GM23338 (cell line): ENCODE measurements at regions not wholly inside any gene's neighbourhood (a gene's known extent, or its start where the extent isn't known, plus 50 kb on each side); places are given as distances from the start of the nearest gene placed in this dataset.

Experiments
- ATAC-seq: fragments of 200-7000 bp; cut with Tn5 transposase; 3 replicates; pipeline ENCODE4 v1.9.1; 2020
- DNase-seq: peaks from one replicate; pipeline ENCODE4 v3.0.0-alpha.2; 2015; ENCODE audit warnings: low spot score
- H2AFZ ChIP-seq: fragments of 200-600 bp; sonication (generic); 2 replicates; pipeline ENCODE4 v1.8.0; 2016; ENCODE audit warnings: antibody characterized with exemption, mild to moderate bottlenecking, moderate library complexity
- H3F3A ChIP-seq: fragments of 200-600 bp; sonication (generic); replicated peaks from 2 replicates; pipeline ENCODE4 v1.8.0; 2017; ENCODE audit warnings: antibody characterized with exemption, mixed run types, low read depth
- H3K27ac ChIP-seq: fragments of 200-600 bp; sonication (generic); 2 replicates; pipeline ENCODE4 v1.6.1; 2016; ENCODE audit warnings: low read depth
- H3K27me3 ChIP-seq: fragments of 200-600 bp; sonication (generic); 2 replicates; pipeline ENCODE4 v1.8.0; 2016; ENCODE audit warnings: mild to moderate bottlenecking, mixed run types, moderate library complexity; ENCODE audit not compliant: insufficient read depth
- H3K36me3 ChIP-seq: fragments of 200-600 bp; sonication (generic); 2 replicates; pipeline ENCODE4 v1.8.0; 2016; ENCODE audit warnings: mild to moderate bottlenecking; ENCODE audit not compliant: insufficient read depth
- H3K4me1 ChIP-seq: fragments of 200-600 bp; sonication (generic); 2 replicates; pipeline ENCODE4 v1.8.0; 2016; ENCODE audit warnings: mild to moderate bottlenecking, moderate library complexity; ENCODE audit not compliant: insufficient read depth
- H3K4me2 ChIP-seq: fragments of 200-600 bp; sonication (generic); 2 replicates; pipeline ENCODE4 v1.7.1; 2017; ENCODE audit warnings: mixed run types
- H3K4me3 ChIP-seq: fragments of 200-600 bp; sonication (generic); 2 replicates; pipeline ENCODE4 v1.6.1; 2016; ENCODE audit warnings: mixed run types
- H3K79me2 ChIP-seq: fragments of 200-600 bp; sonication (generic); replicated peaks from 2 replicates; pipeline ENCODE4 v1.8.0; 2017; ENCODE audit warnings: mild to moderate bottlenecking; ENCODE audit not compliant: insufficient read depth
- H3K9me2 ChIP-seq: fragments of 200-600 bp; sonication (generic); 2 replicates; pipeline ENCODE4 v1.8.0; 2017; ENCODE audit not compliant: insufficient read depth
- H4K20me1 ChIP-seq: fragments of 200-600 bp; sonication (generic); replicated peaks from 2 replicates; pipeline ENCODE4 v1.8.0; 2017; ENCODE audit warnings: mild to moderate bottlenecking; ENCODE audit not compliant: insufficient read depth
- H3K27ac Mint-ChIP-seq: 2 replicates; pipeline ENCODE4 v1.8.0; 2020; ENCODE audit warnings: inconsistent platforms, mild to moderate bottlenecking, moderate library complexity, mixed read lengths
- H3K27me3 Mint-ChIP-seq: 3 replicates; pipeline ENCODE4 v1.8.0; 2022; ENCODE audit warnings: low read depth, mild to moderate bottlenecking, moderate library complexity, mixed read lengths, inconsistent platforms; ENCODE audit not compliant: insufficient read depth, poor library complexity
- H3K36me3 Mint-ChIP-seq: 3 replicates; pipeline ENCODE4 v1.8.0; 2021; ENCODE audit warnings: low read depth, mild to moderate bottlenecking, inconsistent platforms, moderate library complexity, mixed read lengths
- H3K4me1 Mint-ChIP-seq: 3 replicates; pipeline ENCODE4 v1.8.0; 2020; ENCODE audit warnings: mild to moderate bottlenecking, inconsistent platforms, mixed read lengths
- H3K4me3 Mint-ChIP-seq: 3 replicates; pipeline ENCODE4 v1.8.0; 2021; ENCODE audit warnings: moderate library complexity, mild to moderate bottlenecking, inconsistent platforms, mixed read lengths
- H3K9me3 Mint-ChIP-seq: 3 replicates; pipeline ENCODE4 v1.8.0; 2020; ENCODE audit warnings: moderate library complexity, mild to moderate bottlenecking, inconsistent platforms, mixed read lengths
- CREB1 ChIP-seq: fragments of 250-450 bp; sonication (Bioruptor Pico); IDR thresholded peaks from 2 replicates; pipeline ENCODE4 v1.5.0; 2020; ENCODE audit warnings: low read depth, mild to moderate bottlenecking, moderate library complexity
- EZH2 ChIP-seq: fragments of 200-600 bp; sonication (generic); IDR thresholded peaks from one replicate; pipeline ENCODE4 v1.8.0; 2017; ENCODE audit warnings: antibody characterized with exemption, mild to moderate bottlenecking, low read depth; ENCODE audit not compliant: unreplicated experiment
- EZH2phosphoT487 ChIP-seq: fragments of 200-600 bp; sonication (generic); IDR thresholded peaks from one replicate; pipeline ENCODE4 v1.8.1; 2018; ENCODE audit warnings: antibody characterized with exemption; ENCODE audit not compliant: unreplicated experiment
- JUNB ChIP-seq: IDR thresholded peaks from one replicate; pipeline ENCODE4 v1.6.1; 2016; ENCODE audit warnings: antibody characterized with exemption; ENCODE audit not compliant: unreplicated experiment
- NANOG ChIP-seq: IDR thresholded peaks from 2 replicates; pipeline ENCODE4 v1.6.1; 2016; ENCODE audit warnings: antibody characterized with exemption, borderline replicate concordance
- POLR2AphosphoS5 ChIP-seq: IDR thresholded peaks from 2 replicates; pipeline ENCODE4 v1.6.1; 2016; ENCODE audit warnings: antibody characterized with exemption, low read depth
- STAT1 ChIP-seq: IDR thresholded peaks from one replicate; pipeline ENCODE4 v1.6.1; 2016; ENCODE audit warnings: antibody characterized with exemption; ENCODE audit not compliant: unreplicated experiment
- ZNF114 ChIP-seq: fragments of 250-450 bp; sonication (Bioruptor Pico); IDR thresholded peaks from 2 replicates; pipeline ENCODE4 v1.5.0; 2020; ENCODE audit warnings: mild to moderate bottlenecking, moderate library complexity
- ZNF331 ChIP-seq: fragments of 250-450 bp; sonication (Bioruptor Pico); IDR thresholded peaks from 2 replicates; pipeline ENCODE4 v1.5.0; 2020; ENCODE audit warnings: low read depth, mild to moderate bottlenecking, moderate library complexity
- TF ChIP-seq, protein P1 (sequence below): IDR thresholded peaks from one replicate; pipeline ENCODE4 v1.6.1; 2018; ENCODE audit warnings: antibody characterized with exemption; ENCODE audit not compliant: unreplicated experiment
- TF ChIP-seq, protein P2 (sequence below): fragments of 250-450 bp; sonication (Bioruptor Pico); IDR thresholded peaks from 2 replicates; pipeline ENCODE4 v1.5.0; 2020; ENCODE audit warnings: mild to moderate bottlenecking, moderate library complexity
- TF ChIP-seq, protein P3 (sequence below): IDR thresholded peaks from 2 replicates; pipeline ENCODE4 v1.6.1; 2016; ENCODE audit warnings: antibody characterized with exemption
- TF ChIP-seq, protein P4 (sequence below), 2 experiments: fragments of 200-600 bp in 1 of 2; sonication (generic) in 1 of 2; conservative IDR thresholded peaks; 2 replicates each; pipeline versions ENCODE4 v1.5.1 to v1.6.1; 2016 to 2017; ENCODE audit warnings: antibody characterized with exemption in 2 of 2, low read depth in 2 of 2, mild to moderate bottlenecking in 2 of 2, moderate library complexity in 1 of 2

DNA sequence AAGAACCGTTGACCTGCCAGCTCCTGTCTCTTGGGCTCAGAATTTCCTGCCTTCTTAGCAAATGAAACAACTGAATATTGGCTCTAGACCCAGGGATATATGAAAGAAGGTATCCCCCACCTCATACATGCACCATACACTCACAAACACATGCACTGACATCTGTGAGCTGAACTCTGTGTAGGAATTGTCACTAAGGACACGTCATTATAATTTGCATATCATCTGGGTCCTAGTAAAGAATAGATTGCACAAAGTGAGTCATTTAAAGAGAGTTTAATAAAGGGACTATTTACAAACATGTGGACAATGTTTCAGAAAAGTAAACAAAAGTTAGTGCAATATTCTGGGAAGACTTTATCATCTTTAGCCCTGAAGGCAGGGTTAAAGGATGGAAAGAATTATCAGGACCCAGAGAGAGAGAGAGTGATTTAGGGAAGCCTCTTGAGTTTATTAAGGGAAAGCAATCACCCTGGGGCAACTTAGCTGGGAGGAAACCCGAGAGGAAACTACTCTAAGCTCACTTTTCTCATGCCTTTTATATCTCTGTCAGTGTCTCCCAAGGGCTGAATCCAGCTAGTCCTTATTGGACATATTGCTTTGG lies 74.1 kb upstream of the PLA2G4A start:
- no peak overlapping the region for H3K4me2 ChIP-seq
- Mint-ChIP-seq H3K27ac (no peak overlapping the region), H3K4me3 (no peak overlapping the region), H3K9me3 (no peaks in the 10 kb centered on the region), H3K27me3 (no peaks in the 10 kb centered on the region), H3K4me1 (no peaks in the 10 kb centered on the region), H3K36me3 (no peaks in the 10 kb centered on the region)
- H3K27me3 ChIP-seq: no peaks in the 10 kb centered on the region
- H3K27ac ChIP-seq: no peak overlapping the region
- no peaks in the 10 kb centered on the region for H3K79me2 ChIP-seq
- DNase-seq (no peak), ATAC-seq (no peak)
- H3K36me3 ChIP-seq: no peaks in the 10 kb centered on the region
- H4K20me1 ChIP-seq: no peaks in the 10 kb centered on the region
- TF ChIP-seq EZH2phosphoT487: no peak
- no peak for TF ChIP-seq ZNF331 (CRISPR knock-in tag)
- TF ChIP-seq EZH2: no peak
- TF ChIP-seq JUNB: no peak
- no peak for TF ChIP-seq CREB1 (CRISPR knock-in tag)
- no peak for TF ChIP-seq ZNF114
- TF ChIP-seq POLR2AphosphoS5: no peak
- TF ChIP-seq, protein P1, sequence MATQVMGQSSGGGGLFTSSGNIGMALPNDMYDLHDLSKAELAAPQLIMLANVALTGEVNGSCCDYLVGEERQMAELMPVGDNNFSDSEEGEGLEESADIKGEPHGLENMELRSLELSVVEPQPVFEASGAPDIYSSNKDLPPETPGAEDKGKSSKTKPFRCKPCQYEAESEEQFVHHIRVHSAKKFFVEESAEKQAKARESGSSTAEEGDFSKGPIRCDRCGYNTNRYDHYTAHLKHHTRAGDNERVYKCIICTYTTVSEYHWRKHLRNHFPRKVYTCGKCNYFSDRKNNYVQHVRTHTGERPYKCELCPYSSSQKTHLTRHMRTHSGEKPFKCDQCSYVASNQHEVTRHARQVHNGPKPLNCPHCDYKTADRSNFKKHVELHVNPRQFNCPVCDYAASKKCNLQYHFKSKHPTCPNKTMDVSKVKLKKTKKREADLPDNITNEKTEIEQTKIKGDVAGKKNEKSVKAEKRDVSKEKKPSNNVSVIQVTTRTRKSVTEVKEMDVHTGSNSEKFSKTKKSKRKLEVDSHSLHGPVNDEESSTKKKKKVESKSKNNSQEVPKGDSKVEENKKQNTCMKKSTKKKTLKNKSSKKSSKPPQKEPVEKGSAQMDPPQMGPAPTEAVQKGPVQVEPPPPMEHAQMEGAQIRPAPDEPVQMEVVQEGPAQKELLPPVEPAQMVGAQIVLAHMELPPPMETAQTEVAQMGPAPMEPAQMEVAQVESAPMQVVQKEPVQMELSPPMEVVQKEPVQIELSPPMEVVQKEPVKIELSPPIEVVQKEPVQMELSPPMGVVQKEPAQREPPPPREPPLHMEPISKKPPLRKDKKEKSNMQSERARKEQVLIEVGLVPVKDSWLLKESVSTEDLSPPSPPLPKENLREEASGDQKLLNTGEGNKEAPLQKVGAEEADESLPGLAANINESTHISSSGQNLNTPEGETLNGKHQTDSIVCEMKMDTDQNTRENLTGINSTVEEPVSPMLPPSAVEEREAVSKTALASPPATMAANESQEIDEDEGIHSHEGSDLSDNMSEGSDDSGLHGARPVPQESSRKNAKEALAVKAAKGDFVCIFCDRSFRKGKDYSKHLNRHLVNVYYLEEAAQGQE: no peak
- TF ChIP-seq, protein P2, sequence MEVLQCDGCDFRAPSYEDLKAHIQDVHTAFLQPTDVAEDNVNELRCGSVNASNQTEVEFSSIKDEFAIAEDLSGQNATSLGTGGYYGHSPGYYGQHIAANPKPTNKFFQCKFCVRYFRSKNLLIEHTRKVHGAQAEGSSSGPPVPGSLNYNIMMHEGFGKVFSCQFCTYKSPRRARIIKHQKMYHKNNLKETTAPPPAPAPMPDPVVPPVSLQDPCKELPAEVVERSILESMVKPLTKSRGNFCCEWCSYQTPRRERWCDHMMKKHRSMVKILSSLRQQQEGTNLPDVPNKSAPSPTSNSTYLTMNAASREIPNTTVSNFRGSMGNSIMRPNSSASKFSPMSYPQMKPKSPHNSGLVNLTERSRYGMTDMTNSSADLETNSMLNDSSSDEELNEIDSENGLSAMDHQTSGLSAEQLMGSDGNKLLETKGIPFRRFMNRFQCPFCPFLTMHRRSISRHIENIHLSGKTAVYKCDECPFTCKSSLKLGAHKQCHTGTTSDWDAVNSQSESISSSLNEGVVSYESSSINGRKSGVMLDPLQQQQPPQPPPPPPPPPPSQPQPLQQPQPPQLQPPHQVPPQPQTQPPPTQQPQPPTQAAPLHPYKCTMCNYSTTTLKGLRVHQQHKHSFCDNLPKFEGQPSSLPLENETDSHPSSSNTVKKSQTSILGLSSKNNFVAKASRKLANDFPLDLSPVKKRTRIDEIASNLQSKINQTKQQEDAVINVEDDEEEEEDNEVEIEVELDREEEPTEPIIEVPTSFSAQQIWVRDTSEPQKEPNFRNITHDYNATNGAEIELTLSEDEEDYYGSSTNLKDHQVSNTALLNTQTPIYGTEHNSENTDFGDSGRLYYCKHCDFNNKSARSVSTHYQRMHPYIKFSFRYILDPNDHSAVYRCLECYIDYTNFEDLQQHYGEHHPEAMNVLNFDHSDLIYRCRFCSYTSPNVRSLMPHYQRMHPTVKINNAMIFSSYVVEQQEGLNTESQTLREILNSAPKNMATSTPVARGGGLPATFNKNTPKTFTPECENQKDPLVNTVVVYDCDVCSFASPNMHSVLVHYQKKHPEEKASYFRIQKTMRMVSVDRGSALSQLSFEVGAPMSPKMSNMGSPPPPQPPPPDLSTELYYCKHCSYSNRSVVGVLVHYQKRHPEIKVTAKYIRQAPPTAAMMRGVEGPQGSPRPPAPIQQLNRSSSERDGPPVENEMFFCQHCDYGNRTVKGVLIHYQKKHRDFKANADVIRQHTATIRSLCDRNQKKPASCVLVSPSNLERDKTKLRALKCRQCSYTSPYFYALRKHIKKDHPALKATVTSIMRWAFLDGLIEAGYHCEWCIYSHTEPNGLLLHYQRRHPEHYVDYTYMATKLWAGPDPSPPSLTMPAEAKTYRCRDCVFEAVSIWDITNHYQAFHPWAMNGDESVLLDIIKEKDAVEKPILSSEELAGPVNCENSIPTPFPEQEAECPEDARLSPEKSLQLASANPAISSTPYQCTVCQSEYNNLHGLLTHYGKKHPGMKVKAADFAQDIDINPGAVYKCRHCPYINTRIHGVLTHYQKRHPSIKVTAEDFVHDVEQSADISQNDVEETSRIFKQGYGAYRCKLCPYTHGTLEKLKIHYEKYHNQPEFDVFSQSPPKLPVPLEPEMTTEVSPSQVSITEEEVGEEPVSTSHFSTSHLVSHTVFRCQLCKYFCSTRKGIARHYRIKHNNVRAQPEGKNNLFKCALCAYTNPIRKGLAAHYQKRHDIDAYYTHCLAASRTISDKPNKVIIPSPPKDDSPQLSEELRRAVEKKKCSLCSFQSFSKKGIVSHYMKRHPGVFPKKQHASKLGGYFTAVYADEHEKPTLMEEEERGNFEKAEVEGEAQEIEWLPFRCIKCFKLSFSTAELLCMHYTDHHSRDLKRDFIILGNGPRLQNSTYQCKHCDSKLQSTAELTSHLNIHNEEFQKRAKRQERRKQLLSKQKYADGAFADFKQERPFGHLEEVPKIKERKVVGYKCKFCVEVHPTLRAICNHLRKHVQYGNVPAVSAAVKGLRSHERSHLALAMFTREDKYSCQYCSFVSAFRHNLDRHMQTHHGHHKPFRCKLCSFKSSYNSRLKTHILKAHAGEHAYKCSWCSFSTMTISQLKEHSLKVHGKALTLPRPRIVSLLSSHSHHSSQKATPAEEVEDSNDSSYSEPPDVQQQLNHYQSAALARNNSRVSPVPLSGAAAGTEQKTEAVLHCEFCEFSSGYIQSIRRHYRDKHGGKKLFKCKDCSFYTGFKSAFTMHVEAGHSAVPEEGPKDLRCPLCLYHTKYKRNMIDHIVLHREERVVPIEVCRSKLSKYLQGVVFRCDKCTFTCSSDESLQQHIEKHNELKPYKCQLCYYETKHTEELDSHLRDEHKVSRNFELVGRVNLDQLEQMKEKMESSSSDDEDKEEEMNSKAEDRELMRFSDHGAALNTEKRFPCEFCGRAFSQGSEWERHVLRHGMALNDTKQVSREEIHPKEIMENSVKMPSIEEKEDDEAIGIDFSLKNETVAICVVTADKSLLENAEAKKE: no peak
- TF ChIP-seq STAT1: no peak
- TF ChIP-seq, protein P3, sequence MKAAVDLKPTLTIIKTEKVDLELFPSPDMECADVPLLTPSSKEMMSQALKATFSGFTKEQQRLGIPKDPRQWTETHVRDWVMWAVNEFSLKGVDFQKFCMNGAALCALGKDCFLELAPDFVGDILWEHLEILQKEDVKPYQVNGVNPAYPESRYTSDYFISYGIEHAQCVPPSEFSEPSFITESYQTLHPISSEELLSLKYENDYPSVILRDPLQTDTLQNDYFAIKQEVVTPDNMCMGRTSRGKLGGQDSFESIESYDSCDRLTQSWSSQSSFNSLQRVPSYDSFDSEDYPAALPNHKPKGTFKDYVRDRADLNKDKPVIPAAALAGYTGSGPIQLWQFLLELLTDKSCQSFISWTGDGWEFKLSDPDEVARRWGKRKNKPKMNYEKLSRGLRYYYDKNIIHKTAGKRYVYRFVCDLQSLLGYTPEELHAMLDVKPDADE: no peak
- TF ChIP-seq, protein P4, sequence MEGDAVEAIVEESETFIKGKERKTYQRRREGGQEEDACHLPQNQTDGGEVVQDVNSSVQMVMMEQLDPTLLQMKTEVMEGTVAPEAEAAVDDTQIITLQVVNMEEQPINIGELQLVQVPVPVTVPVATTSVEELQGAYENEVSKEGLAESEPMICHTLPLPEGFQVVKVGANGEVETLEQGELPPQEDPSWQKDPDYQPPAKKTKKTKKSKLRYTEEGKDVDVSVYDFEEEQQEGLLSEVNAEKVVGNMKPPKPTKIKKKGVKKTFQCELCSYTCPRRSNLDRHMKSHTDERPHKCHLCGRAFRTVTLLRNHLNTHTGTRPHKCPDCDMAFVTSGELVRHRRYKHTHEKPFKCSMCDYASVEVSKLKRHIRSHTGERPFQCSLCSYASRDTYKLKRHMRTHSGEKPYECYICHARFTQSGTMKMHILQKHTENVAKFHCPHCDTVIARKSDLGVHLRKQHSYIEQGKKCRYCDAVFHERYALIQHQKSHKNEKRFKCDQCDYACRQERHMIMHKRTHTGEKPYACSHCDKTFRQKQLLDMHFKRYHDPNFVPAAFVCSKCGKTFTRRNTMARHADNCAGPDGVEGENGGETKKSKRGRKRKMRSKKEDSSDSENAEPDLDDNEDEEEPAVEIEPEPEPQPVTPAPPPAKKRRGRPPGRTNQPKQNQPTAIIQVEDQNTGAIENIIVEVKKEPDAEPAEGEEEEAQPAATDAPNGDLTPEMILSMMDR (conservative IDR thresholded peaks at IDR 0.05; ENCODE audit: low read depth in 2 of 2): no peak
- no peak for TF ChIP-seq NANOG
- no peak overlapping the region for H2AFZ ChIP-seq
- no peaks in the 10 kb centered on the region for H3F3A ChIP-seq
- H3K4me1 ChIP-seq: no peaks in the 10 kb centered on the region
- H3K9me2 ChIP-seq: peaks cover 3% of the 10 kb centered on the region; the same call in 1 of the 2 replicates
- H3K4me3 ChIP-seq: no peak overlapping the region
